ENCODE measurements at regions not wholly inside any gene's neighbourhood (a gene's known extent, or its start where the extent isn't known, plus 50 kb on each side); places are given as distances from the start of the nearest gene placed in this dataset.
A peak's percentile ranks its signal among the peaks of the same experiment; 100 is the strongest.

DNA sequence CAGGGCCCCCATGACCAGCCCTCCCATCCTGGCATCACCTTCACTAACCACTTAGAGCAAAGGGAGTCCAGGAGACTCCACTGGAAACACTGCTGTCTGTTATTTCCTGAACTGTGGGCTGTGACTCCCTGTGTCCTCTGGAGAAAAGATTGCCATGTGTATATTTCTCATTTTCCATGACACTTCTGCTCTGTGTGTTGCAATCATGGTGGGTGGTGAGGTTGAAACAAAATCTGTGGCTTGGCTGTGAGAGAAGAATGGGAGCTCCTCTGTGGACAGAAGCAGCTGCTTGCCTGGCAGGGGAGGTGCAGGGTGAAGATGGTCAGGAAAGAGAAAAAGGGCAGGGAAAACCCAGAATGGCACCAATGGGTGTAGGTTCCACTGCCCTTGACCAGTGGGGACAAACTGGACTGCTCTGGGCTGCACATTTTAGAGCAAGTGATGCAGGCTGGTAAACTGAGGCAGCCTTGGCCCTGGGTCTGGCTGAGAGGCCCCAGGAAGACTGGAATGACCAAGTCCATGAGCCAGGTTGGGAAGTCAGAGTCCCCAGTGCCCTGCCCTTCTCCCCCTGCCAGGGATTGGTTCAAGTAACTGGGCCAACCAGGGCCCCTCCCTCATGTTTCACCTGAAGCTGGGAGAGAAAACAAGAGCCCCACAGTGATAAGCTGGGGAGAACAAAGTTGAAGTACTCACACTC lies 314.3 kb downstream of the C16orf95 start:
- TF ChIP-seq, protein P1, sequence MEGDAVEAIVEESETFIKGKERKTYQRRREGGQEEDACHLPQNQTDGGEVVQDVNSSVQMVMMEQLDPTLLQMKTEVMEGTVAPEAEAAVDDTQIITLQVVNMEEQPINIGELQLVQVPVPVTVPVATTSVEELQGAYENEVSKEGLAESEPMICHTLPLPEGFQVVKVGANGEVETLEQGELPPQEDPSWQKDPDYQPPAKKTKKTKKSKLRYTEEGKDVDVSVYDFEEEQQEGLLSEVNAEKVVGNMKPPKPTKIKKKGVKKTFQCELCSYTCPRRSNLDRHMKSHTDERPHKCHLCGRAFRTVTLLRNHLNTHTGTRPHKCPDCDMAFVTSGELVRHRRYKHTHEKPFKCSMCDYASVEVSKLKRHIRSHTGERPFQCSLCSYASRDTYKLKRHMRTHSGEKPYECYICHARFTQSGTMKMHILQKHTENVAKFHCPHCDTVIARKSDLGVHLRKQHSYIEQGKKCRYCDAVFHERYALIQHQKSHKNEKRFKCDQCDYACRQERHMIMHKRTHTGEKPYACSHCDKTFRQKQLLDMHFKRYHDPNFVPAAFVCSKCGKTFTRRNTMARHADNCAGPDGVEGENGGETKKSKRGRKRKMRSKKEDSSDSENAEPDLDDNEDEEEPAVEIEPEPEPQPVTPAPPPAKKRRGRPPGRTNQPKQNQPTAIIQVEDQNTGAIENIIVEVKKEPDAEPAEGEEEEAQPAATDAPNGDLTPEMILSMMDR (IDR thresholded peaks at IDR 0.05; ENCODE audit: low read depth, low read length), result no peak
- DNase-seq (ENCODE audit: low read depth in 1 of 2, low spot score in 1 of 2), result peak in 1 of 2 donors; percentile 75
- no peaks in the 10 kb centered on the region for H3K4me1 ChIP-seq (ENCODE audit: low read depth)

GRCh38 chr16:87003414-87003755 lies 313.8 kb downstream of the C16orf95 start:
- no peaks in the 10 kb centered on the region for H3K9me3 ChIP-seq (ENCODE audit: low read depth)
- no peaks in the 10 kb centered on the region for H3K4me1 ChIP-seq (ENCODE audit: low read depth)
- H3K4me3 ChIP-seq, result no peak overlapping the region
- TF ChIP-seq, protein P1 (IDR thresholded peaks at IDR 0.05; ENCODE audit: low read depth, low read length), result no peak
- DNase-seq (ENCODE audit: low read depth in 1 of 2, low spot score in 1 of 2), result no peak
- H3K27me3 ChIP-seq, result no peaks in the 10 kb centered on the region
- H3K36me3 ChIP-seq, result no peaks in the 10 kb centered on the region
- H3K27ac ChIP-seq, result no peak overlapping the region

More for the DNA sequence above, 314.3 kb downstream of the C16orf95 start:
- Histone ChIP-seq H3K9me3 (ENCODE audit: low read depth) (no peaks in the 10 kb centered on the region), H3K27me3 (no peaks in the 10 kb centered on the region), H3K4me3 (no peak overlapping the region), H3K36me3 (no peaks in the 10 kb centered on the region), H3K27ac (no peak overlapping the region)

GRCh38 chr16:87006021-87006420 lies 311.2 kb downstream of the C16orf95 start:
- H3K27ac ChIP-seq, result no peak overlapping the region
- no peaks in the 10 kb centered on the region for H3K27me3 ChIP-seq
- H3K4me1 ChIP-seq (ENCODE audit: low read depth), result no peaks in the 10 kb centered on the region
- DNase-seq (ENCODE audit: low read depth in 1 of 2, low spot score in 1 of 2), result no peak
- TF ChIP-seq, protein P1 (IDR thresholded peaks at IDR 0.05; ENCODE audit: low read depth, low read length), result no peak
- no peak overlapping the region for H3K4me3 ChIP-seq
- no peaks in the 10 kb centered on the region for H3K36me3 ChIP-seq
- no peaks in the 10 kb centered on the region for H3K9me3 ChIP-seq (ENCODE audit: low read depth)

DNA sequence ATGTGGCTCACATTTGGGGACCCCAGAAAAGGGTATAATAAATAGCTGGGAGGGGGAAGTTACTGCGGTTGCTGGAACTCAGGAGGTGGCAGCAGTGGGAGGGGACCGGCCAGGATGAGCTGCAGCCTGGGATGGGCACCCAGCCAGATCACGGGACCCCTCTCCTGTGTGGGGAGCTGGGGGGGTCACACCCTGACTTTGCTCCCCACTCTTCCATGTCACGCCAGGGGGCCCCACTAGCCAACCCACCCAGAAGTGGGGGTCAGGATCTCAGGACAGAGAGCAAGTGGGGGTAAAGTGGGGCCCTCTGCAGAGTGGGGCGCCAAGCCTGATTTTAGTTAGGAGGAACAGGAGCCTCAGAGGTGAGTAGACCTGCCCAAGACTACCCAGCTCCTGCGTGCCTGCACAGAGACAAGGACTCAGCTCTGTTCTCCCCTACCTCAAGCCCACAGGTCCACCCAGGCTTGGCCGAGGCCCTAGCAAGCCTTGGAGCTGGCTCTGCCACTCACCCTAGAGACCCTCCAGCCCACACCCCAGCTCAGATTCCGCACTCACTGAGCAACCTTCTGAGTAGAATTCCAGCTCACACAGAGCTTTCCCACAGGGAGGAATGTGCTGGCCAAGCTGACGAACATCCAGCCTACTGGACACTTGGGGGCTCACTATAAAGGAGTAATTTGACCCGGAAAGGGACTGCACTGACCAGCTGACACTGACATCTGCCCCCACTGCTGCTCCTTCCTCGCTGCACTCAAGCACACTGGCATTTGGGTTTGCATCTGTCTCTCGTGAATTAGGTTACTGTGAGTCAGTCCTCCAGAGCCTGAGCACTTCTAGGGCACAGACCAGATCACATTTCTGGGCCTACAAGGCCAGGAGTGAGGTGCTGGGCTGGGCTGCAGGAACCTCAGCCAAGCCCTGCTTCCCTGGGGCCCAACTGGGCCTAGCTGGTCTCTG lies 310.1 kb downstream of the C16orf95 start:
- DNase-seq (ENCODE audit: low read depth in 1 of 2, low spot score in 1 of 2), result no peak
- H3K27ac ChIP-seq, result no peak overlapping the region
- H3K9me3 ChIP-seq (ENCODE audit: low read depth), result no peaks in the 10 kb centered on the region
- H3K4me3 ChIP-seq, result no peak overlapping the region
- no peaks in the 10 kb centered on the region for H3K36me3 ChIP-seq
- H3K27me3 ChIP-seq, result no peaks in the 10 kb centered on the region
- H3K4me1 ChIP-seq (ENCODE audit: low read depth), result no peaks in the 10 kb centered on the region
- TF ChIP-seq, protein P1 (IDR thresholded peaks at IDR 0.05; ENCODE audit: low read depth, low read length), result no peak

- Histone ChIP-seq H3K27me3 (no peaks in the 10 kb centered on the region), H3K9me3 (ENCODE audit: low read depth) (no peaks in the 10 kb centered on the region), H3K4me1 (ENCODE audit: low read depth) (no peaks in the 10 kb centered on the region), H3K27ac (no peak overlapping the region), H3K36me3 (no peaks in the 10 kb centered on the region), H3K4me3 (no peak overlapping the region)
- no peak for DNase-seq (ENCODE audit: low read depth in 1 of 2, low spot score in 1 of 2)
- TF ChIP-seq, protein P1 (IDR thresholded peaks at IDR 0.05; ENCODE audit: low read depth, low read length), result no peak
Observed at GRCh38 chr16:87007907-87008306, 309.3 kb downstream of the C16orf95 start.

All from cardiac muscle cell (in vitro differentiated cells and primary cell).